ENCODE measurements at regions not wholly inside any gene's neighbourhood (a gene's known extent, or its start where the extent isn't known, plus 50 kb on each side); places are given as distances from the start of the nearest gene placed in this dataset.

- TF ChIP-seq, protein P1, sequence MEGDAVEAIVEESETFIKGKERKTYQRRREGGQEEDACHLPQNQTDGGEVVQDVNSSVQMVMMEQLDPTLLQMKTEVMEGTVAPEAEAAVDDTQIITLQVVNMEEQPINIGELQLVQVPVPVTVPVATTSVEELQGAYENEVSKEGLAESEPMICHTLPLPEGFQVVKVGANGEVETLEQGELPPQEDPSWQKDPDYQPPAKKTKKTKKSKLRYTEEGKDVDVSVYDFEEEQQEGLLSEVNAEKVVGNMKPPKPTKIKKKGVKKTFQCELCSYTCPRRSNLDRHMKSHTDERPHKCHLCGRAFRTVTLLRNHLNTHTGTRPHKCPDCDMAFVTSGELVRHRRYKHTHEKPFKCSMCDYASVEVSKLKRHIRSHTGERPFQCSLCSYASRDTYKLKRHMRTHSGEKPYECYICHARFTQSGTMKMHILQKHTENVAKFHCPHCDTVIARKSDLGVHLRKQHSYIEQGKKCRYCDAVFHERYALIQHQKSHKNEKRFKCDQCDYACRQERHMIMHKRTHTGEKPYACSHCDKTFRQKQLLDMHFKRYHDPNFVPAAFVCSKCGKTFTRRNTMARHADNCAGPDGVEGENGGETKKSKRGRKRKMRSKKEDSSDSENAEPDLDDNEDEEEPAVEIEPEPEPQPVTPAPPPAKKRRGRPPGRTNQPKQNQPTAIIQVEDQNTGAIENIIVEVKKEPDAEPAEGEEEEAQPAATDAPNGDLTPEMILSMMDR (IDR thresholded peaks at IDR 0.05), result no peak
- DNase-seq, result no peak
- no peak overlapping the region for H3K27ac ChIP-seq
- intact Hi-C loops (cut with DNase I; ENCODE audit: low total_unique reads), result no loop called here
- H3K27me3 ChIP-seq, result no peaks in the 10 kb centered on the region
- no peaks in the 10 kb centered on the region for H3K9me3 ChIP-seq
- H3K36me3 ChIP-seq, result no peaks in the 10 kb centered on the region
- no peak overlapping the region for H3K4me3 ChIP-seq
- H3K4me1 ChIP-seq, result no peaks in the 10 kb centered on the region
Observed at GRCh38 chr6:92271091-92271490, 1148.3 kb downstream of the EPHA7 start.

- TF ChIP-seq, protein P1 (IDR thresholded peaks at IDR 0.05), result no peak
- intact Hi-C loops (cut with DNase I; ENCODE audit: low total_unique reads), result no loop called here
- no peak for DNase-seq
Observed at GRCh38 chr6:92270365-92270764, 1149.0 kb downstream of the EPHA7 start.

GRCh38 chr6:92267335-92267734, 1152.0 kb downstream of the EPHA7 start:
- Histone ChIP-seq H3K9me3 (no peaks in the 10 kb centered on the region), H3K4me3 (no peak overlapping the region), H3K27ac (no peak overlapping the region), H3K36me3 (no peaks in the 10 kb centered on the region), H3K27me3 (no peaks in the 10 kb centered on the region), H3K4me1 (no peaks in the 10 kb centered on the region)
- no peak for DNase-seq
- intact Hi-C loops (cut with DNase I; ENCODE audit: low total_unique reads), result no loop called here
- TF ChIP-seq, protein P1 (IDR thresholded peaks at IDR 0.05), result no peak

More at GRCh38 chr6:92270365-92270764, 1149.0 kb downstream of the EPHA7 start:
- no peaks in the 10 kb centered on the region for H3K4me1 ChIP-seq
- no peak overlapping the region for H3K4me3 ChIP-seq
- H3K27ac ChIP-seq, result no peak overlapping the region
- H3K27me3 ChIP-seq, result no peaks in the 10 kb centered on the region
- H3K36me3 ChIP-seq, result no peaks in the 10 kb centered on the region
- H3K9me3 ChIP-seq, result no peaks in the 10 kb centered on the region

GRCh38 chr6:92263864-92264263, 1155.5 kb downstream of the EPHA7 start:
- Histone ChIP-seq H3K4me3 (no peak overlapping the region), H3K27ac (no peak overlapping the region), H3K27me3 (no peaks in the 10 kb centered on the region), H3K36me3 (no peaks in the 10 kb centered on the region), H3K9me3 (no peaks in the 10 kb centered on the region), H3K4me1 (no peaks in the 10 kb centered on the region)
- intact Hi-C loops (cut with DNase I; ENCODE audit: low total_unique reads), result no loop called here
- TF ChIP-seq, protein P1 (IDR thresholded peaks at IDR 0.05), result no peak
- no peak for DNase-seq

- TF ChIP-seq, protein P1 (IDR thresholded peaks at IDR 0.05), result no peak
- Histone ChIP-seq H3K4me1 (no peaks in the 10 kb centered on the region), H3K4me3 (no peak overlapping the region), H3K27ac (no peak overlapping the region), H3K27me3 (no peaks in the 10 kb centered on the region), H3K9me3 (no peaks in the 10 kb centered on the region), H3K36me3 (no peaks in the 10 kb centered on the region)
- DNase-seq, result no peak
- intact Hi-C loops (cut with DNase I; ENCODE audit: low total_unique reads), result no loop called here
Observed at GRCh38 chr6:92259171-92259570, 1160.2 kb downstream of the EPHA7 start.

- H3K9me3 ChIP-seq, result no peaks in the 10 kb centered on the region
- intact Hi-C loops (cut with DNase I; ENCODE audit: low total_unique reads), result no loop called here
- H3K27me3 ChIP-seq, result no peaks in the 10 kb centered on the region
- H3K4me3 ChIP-seq, result no peak overlapping the region
- H3K36me3 ChIP-seq, result no peaks in the 10 kb centered on the region
- no peak for DNase-seq
- TF ChIP-seq, protein P1 (IDR thresholded peaks at IDR 0.05), result no peak
- no peaks in the 10 kb centered on the region for H3K4me1 ChIP-seq
- no peak overlapping the region for H3K27ac ChIP-seq
Observed at GRCh38 chr6:92243315-92243714, 1176.0 kb downstream of the EPHA7 start.
